IPS-15b (cell line): ENCODE measurements at regions not wholly inside any gene's neighbourhood (a gene's known extent, or its start where the extent isn't known, plus 50 kb on each side); places are given as distances from the start of the nearest gene placed in this dataset.

Source experiments
- H3K27me3 ChIP-seq: one replicate; pipeline ENCODE4 v1.6.1; 2013; ENCODE audit warnings: low read length; ENCODE audit not compliant: control insufficient read depth, insufficient read depth
- H3K36me3 ChIP-seq: one replicate; pipeline ENCODE4 v1.6.1; 2013; ENCODE audit warnings: low read length; ENCODE audit not compliant: control insufficient read depth, insufficient read depth
- H3K4me1 ChIP-seq: one replicate; pipeline ENCODE4 v1.6.1; 2013; ENCODE audit warnings: mild to moderate bottlenecking, low read length; ENCODE audit not compliant: control insufficient read depth, insufficient read depth
- H3K4me3 ChIP-seq: one replicate; pipeline ENCODE4 v1.5.1; 2013; ENCODE audit warnings: low read depth, low read length
- H3K9ac ChIP-seq: one replicate; pipeline ENCODE4 v1.6.1; 2013; ENCODE audit warnings: low read depth, mild to moderate bottlenecking, low read length
- H3K9me3 ChIP-seq: one replicate; pipeline ENCODE4 v1.6.1; 2013; ENCODE audit warnings: mild to moderate bottlenecking, low read length; ENCODE audit not compliant: control insufficient read depth, insufficient read depth

DNA sequence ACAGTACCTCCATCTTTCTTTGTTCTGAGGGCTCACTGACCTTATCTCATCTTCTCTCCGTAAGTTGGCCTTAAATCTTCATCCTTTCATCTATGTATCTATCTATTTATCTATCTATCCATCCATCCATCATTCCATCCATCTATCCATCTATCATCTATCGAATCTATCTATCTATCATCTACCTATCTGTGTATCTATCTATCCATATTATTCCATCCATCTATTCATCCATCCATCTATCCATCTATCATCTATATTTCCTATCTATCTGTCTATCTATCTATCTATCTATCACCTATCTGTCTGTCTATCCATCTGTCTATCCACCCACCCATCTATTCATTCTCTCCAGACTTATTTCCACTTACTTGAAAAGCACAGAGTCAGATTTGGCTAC lies 147.3 kb upstream of the PMEPA1 start:
- Histone ChIP-seq H3K36me3 (no peaks in the 10 kb centered on the region), H3K4me3 (no peak overlapping the region), H3K4me1 (no peaks in the 10 kb centered on the region), H3K9ac (no peak overlapping the region), H3K9me3 (no peaks in the 10 kb centered on the region), H3K27me3 (no peaks in the 10 kb centered on the region)

DNA sequence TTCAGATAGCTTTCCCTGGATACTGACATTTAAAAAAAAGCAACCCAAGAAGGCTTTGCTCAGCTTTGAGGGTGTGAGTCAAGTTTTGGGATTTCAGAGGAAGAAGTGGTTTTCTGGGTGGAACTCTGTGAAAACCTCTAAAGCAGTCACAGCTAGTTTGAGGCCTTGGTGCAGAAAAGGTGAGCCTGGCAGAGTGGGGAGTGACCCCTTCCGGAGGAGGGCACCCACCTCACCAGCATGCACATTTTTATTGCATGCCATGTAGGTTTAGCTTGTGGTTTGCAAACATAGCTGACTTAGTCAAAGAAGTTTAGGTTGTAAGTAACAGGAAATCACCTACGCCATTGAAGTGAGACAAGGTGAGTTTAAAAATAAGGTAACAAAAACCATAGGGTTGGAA lies 146.8 kb upstream of the PMEPA1 start:
- no peak overlapping the region for H3K4me3 ChIP-seq
- H3K36me3 ChIP-seq = no peaks in the 10 kb centered on the region
- H3K4me1 ChIP-seq = no peaks in the 10 kb centered on the region
- no peaks in the 10 kb centered on the region for H3K9me3 ChIP-seq
- no peak overlapping the region for H3K9ac ChIP-seq
- no peaks in the 10 kb centered on the region for H3K27me3 ChIP-seq

DNA sequence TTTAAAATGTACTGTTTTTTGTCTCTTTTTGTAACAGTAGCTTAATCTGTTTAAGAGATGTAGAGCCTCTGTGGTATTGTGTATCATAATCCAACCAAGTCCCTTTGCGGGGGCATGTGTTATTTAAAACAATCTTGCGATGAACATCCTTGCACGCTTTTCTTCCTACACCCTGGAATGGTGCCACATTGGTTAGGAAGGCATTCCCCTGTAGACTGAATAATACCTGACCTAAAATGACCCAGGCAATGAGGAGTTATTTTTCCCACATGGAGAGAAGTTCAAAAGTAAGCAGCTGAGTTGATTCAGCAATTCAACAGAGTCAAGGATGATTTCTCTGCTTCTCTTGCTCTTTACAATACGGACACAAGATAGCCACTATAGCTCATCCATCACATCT lies 142.0 kb upstream of the PMEPA1 start:
- Histone ChIP-seq H3K9ac (no peak overlapping the region), H3K9me3 (no peaks in the 10 kb centered on the region), H3K27me3 (no peaks in the 10 kb centered on the region), H3K36me3 (no peaks in the 10 kb centered on the region), H3K4me1 (no peaks in the 10 kb centered on the region), H3K4me3 (no peak overlapping the region)

DNA sequence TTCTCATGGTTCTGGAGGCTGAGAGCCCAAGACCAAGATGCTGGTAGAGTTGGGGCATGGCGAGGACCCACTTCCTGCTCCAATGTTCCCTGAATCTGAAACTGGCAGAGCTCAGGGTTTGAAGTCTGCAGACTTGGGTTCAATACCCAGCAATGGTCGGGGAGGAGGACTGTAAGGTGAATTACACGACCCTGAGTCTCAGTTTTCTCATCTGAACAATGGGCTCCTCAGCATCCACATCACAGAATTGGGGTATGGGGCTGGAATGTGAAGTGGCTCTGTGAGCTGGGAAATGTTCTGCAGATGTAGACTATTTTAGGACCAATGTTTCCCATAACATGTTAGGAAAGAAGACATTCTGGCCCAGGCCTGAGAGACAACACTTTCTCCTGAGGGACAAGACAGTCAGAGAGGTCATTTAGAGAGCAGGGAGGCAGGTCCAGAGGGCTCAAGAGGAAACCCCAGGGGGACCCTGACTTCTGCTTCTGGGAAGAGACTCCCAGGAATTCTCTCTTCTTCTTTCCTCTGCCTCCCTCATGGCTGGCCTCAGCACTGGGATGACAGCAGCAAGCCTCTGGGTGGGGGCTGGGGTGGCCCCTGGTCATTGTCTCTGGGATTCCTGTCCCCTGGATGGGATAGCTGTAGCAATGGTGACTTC lies 141.3 kb upstream of the PMEPA1 start:
- no peaks in the 10 kb centered on the region for H3K9me3 ChIP-seq
- no peaks in the 10 kb centered on the region for H3K27me3 ChIP-seq
- H3K36me3 ChIP-seq = no peaks in the 10 kb centered on the region
- no peak overlapping the region for H3K9ac ChIP-seq
- no peak overlapping the region for H3K4me3 ChIP-seq
- H3K4me1 ChIP-seq = no peaks in the 10 kb centered on the region

DNA sequence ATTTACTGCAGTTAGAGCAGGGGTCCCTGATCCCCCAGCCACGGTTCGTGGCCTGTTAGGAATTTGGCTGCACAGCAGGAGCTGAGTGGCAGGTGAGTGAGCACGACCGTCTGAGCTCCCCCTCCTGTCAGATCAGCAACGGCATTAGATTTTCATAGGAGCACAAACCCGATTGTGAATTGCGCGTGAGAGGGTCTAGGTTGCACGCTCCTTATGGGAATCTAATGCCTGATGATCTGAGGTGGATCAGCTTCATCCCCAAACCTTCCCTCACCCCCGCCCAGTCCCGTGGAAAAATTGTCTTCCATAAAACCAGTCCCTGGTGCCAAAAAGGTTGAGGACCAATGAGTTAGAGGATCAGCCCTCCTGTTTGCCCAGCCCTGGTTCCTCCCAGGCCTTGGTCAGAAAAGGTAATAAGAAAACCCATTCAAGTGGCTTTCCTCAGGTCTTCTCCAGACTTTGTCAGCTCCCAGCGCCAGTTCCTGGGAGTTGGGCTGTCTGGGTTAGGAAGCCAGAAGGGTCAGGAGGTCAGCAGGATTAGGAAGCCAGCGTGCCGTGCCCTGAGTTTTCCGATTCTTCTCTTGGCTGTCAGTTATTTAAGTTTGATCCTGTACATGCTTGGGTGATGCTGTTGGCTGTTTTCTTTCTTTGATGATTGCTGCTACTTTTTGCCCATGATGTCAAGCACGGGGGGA lies 139.9 kb upstream of the PMEPA1 start:
- H3K27me3 ChIP-seq = no peaks in the 10 kb centered on the region

DNA sequence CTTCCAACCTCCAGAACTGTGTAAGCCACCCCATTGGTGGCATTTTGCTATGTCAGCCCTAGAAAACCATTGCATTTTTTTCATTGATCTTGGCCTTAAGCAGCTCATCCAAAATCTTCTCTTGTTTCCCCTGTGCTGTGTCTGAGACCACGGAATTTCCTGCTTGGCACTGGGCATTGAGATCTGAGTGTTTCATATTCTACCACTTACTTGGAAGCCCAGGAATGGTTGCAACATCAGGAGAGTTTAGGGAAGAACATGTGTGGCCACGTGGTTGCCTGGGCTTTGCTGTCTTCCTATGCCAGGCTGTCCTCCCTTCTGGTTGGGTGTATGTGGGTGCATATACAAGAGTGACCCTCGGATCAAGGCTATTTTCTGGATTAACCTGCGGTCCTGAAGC lies 139.3 kb upstream of the PMEPA1 start:
- no peak overlapping the region for H3K9ac ChIP-seq
- no peaks in the 10 kb centered on the region for H3K9me3 ChIP-seq
- no peak overlapping the region for H3K4me3 ChIP-seq
- no peaks in the 10 kb centered on the region for H3K36me3 ChIP-seq
- H3K27me3 ChIP-seq = no peaks in the 10 kb centered on the region
- no peaks in the 10 kb centered on the region for H3K4me1 ChIP-seq

More for the DNA sequence above, 139.9 kb upstream of the PMEPA1 start:
- no peak overlapping the region for H3K4me3 ChIP-seq
- no peaks in the 10 kb centered on the region for H3K36me3 ChIP-seq
- no peaks in the 10 kb centered on the region for H3K4me1 ChIP-seq
- H3K9ac ChIP-seq = no peak overlapping the region
- H3K9me3 ChIP-seq = no peaks in the 10 kb centered on the region

DNA sequence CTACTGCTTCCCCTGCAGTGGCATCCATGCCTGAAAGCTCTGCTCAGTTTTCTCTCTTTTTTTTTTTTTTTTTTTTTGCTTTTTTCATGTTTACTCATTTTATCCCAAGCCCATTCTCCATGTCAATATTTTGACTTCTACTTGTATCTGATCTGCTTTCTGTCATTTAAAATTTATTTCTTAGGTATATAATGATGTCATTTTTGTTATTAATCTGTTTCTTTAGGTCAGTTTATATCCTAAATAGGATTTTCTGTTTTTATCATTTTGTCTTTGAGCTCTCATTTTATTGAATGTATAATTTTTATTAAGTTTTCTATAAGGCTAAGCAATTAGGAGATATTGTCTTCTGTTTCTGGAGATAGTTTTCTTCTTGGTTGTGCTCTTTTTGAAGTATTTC lies 138.5 kb upstream of the PMEPA1 start:
- Histone ChIP-seq H3K9ac (no peak overlapping the region), H3K9me3 (no peaks in the 10 kb centered on the region), H3K4me3 (no peak overlapping the region), H3K27me3 (no peaks in the 10 kb centered on the region), H3K4me1 (no peaks in the 10 kb centered on the region), H3K36me3 (no peaks in the 10 kb centered on the region)

DNA sequence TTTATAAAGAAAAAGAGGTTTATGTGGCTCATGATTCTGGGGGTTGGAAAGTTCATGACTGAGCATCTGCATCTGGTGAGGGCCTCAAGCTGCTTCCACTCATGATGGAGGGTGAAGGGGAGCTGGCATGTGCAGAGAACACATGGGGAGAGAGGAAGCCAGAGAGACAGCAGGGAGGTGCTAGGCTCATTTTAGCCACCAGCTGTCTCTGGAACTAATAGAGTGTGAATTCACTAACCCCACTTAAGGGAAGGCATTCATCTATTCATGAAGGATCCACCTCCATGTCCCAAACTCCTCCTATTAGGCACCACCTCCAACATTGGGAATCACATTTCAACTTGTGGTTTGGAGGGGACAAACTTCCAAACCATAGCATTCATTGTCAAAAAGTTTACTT lies 137.3 kb upstream of the PMEPA1 start:
- Histone ChIP-seq H3K36me3 (no peaks in the 10 kb centered on the region), H3K27me3 (no peaks in the 10 kb centered on the region)

DNA sequence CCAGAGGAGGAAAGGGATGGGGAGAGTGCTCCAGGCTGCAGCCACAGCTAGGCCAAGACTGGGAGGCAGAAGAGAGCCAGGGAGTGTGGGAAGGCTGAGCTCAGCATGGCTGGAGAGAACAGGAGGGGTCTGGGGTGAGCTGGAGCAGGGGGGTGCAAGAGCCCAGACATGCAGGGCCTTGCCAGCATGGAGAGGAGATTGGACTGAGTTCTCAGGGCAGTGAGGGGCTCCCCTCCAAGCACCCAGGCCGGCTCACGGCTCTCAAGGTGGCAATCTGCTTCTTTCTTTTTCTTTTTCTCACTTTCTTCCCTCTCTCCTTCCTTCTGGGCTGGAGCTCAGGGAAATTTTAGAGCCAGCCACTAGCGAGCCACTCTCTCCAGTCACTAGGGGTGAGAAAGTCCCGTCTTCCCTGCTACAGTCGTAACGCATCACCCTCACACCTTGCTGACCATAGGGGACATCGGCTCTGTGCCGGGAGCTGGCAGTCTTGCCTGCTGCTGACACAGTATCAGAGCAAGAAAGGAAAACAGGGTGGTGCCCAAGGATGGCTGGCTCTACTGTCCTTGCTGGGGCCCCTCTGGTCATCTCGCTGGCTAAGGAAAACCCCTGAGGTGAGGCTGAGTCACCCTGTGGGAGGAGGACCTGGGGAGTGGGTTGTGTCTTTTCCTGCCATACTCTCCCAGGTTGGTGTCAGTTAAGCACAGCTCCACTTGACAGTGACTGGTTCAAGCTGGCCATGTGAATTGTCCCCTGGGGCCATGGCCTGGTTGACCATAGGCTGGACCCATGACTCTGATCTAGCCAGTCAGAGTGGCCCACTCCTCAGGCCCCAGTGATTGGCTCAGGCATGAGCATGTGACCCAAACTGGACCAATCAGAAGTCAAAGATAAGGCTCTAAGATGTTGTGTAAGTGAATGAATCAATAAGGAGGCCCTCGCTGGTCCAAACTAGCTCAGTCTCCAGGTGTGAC lies 135.1 kb upstream of the PMEPA1 start:
- Histone ChIP-seq H3K4me3 (no peak overlapping the region), H3K9me3 (no peaks in the 10 kb centered on the region), H3K4me1 (no peaks in the 10 kb centered on the region), H3K9ac (no peak overlapping the region), H3K36me3 (no peaks in the 10 kb centered on the region), H3K27me3 (no peaks in the 10 kb centered on the region)

More for the DNA sequence above, 137.3 kb upstream of the PMEPA1 start:
- H3K9me3 ChIP-seq = no peaks in the 10 kb centered on the region
- H3K9ac ChIP-seq = no peak overlapping the region
- no peaks in the 10 kb centered on the region for H3K4me1 ChIP-seq
- H3K4me3 ChIP-seq = no peak overlapping the region

DNA sequence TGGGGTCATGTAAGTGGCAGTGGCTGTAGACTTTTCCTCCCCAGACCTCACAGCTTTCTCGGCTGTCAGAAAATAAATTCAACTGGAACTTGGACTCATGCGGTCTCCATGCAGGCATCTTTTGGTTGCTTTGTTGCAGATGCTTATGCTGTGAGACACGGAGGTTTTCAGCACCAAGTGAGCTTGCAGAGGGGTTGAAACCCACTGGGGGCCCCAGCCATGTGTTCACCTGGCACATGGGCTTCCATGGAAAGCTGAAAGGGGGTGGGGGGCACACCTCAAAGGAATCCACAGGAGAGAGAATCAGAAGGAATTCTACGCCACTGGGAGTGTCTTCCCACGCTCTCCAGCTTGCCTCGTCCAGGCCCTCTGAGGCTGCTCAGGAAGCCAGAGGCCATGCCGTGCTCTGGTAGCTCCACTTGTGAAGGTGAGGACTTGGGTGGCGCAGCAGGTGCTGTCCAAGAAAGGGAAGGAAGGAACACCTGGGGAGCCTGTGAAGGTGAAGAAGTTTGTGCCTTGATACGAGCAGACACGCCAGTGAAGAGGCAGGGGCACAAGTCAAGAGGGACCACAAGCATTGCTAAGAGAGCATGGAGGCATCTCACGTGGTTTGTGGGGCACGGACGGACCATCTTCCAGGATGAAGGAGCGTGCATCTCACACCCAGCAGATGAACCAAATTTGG lies 134.3 kb upstream of the PMEPA1 start:
- Histone ChIP-seq H3K9ac (no peak overlapping the region), H3K4me3 (no peak overlapping the region), H3K4me1 (no peaks in the 10 kb centered on the region), H3K9me3 (no peaks in the 10 kb centered on the region), H3K27me3 (no peaks in the 10 kb centered on the region), H3K36me3 (no peaks in the 10 kb centered on the region)

DNA sequence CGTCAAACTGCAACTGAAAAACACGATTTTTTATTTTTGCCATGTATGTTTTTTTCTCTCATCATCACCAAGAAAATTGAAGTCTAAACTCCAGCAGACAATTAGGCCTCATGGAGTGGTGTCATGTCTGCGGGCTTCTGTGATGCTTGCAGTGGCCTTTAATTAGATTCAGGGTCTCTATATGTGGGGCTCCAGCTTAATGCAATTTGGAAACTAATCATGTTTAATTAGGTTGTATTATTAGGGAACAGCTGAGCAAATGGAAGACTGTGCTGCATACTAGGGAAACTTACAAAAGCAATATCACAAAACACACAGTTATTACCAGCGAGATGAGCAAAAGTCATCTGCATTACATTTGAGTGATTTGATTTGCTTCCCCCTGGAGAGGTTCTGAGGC lies 132.9 kb upstream of the PMEPA1 start:
- H3K4me3 ChIP-seq = no peak overlapping the region
- H3K36me3 ChIP-seq = no peaks in the 10 kb centered on the region
- H3K9ac ChIP-seq = no peak overlapping the region
- H3K27me3 ChIP-seq = no peaks in the 10 kb centered on the region
- H3K4me1 ChIP-seq = no peaks in the 10 kb centered on the region
- no peaks in the 10 kb centered on the region for H3K9me3 ChIP-seq
